Left lung (tissue), 4 donors: ENCODE measurements at regions not wholly inside any gene's neighbourhood (a gene's known extent, or its start where the extent isn't known, plus 50 kb on each side); places are given as distances from the start of the nearest gene placed in this dataset.

Experiments used
- ATAC-seq: fragments of 200-7000 bp; cut with Tn5 transposase; one replicate; pipeline ENCODE4 v1.9.1; 2020; ENCODE audit warnings: moderate library complexity
- DNase-seq, 4 donors: peaks; one replicate each; pipeline ENCODE4 v3.0.0-alpha.2; 2013 to 2020
- H3K27ac ChIP-seq, 2 donors: fragments of 200-600 bp; sonication (generic) in 1 of 2; one replicate each; pipeline versions ENCODE4 v1.5.0 to v1.8.0; 2020 to 2021
- H3K27me3 ChIP-seq, 2 donors: fragments of 200-600 bp; sonication (generic) in 1 of 2; one replicate each; pipeline versions ENCODE4 v1.5.0 to v1.8.0; 2020 to 2021
- H3K36me3 ChIP-seq, 2 donors: fragments of 200-600 bp; sonication (generic) in 1 of 2; one replicate each; pipeline versions ENCODE4 v1.5.0 to v1.8.0; 2020 to 2021
- H3K4me1 ChIP-seq, 2 donors: fragments of 200-600 bp; one replicate each; pipeline ENCODE4 v1.8.0; 2021
- H3K4me3 ChIP-seq, 2 donors: fragments of 200-600 bp; sonication (generic) in 1 of 2; one replicate each; pipeline versions ENCODE4 v1.5.0 to v1.8.0; 2020 to 2021; ENCODE audit warnings: mild to moderate bottlenecking in 1 of 2
- H3K9me3 ChIP-seq, 2 donors: fragments of 200-600 bp; sonication (generic) in 1 of 2; one replicate each; pipeline versions ENCODE4 v1.5.0 to v1.8.0; 2020 to 2021
- CTCF ChIP-seq, 2 donors: fragments of 200-600 bp; sonication (generic) in 1 of 2; IDR thresholded peaks; one replicate each; pipeline versions ENCODE4 v1.5.0 to v1.8.0; 2021; ENCODE audit warnings: antibody characterized with exemption in 2 of 2
- intact Hi-C, 2 donors: fragments of 100-400 bp; cut with DNase I; formaldehyde crosslinking; loops; one replicate each; pipeline versions ENCODE4 v1.11.2 to v1.14.2; 2022
- donor health status: DM: no; HTN: yes; CAD: no.
- donor health status: DM: no; HTN: no; CAD: no.

GRCh38 chr18:46215902-46216723, 111.9 kb downstream of the HAUS1 start:
- no peak overlapping the region for H3K4me3 ChIP-seq
- intact Hi-C loops: no loop called here
- no peak for TF ChIP-seq CTCF (IDR thresholded peaks at IDR 0.05)
- DNase-seq (no peak), ATAC-seq (no peak)
- no peak overlapping the region for H3K27ac ChIP-seq
- H3K9me3 ChIP-seq: no peaks in the 10 kb centered on the region
- H3K27me3 ChIP-seq: no peaks in the 10 kb centered on the region
- H3K36me3 ChIP-seq: peaks cover 0 to 13% of the 10 kb centered on the region in 2 donors
- H3K4me1 ChIP-seq: peaks cover 0 to 13% of the 10 kb centered on the region in 2 donors

- peaks cover 0 to 13% of the 10 kb centered on the region in 2 donors for H3K36me3 ChIP-seq
- H3K4me3 ChIP-seq: no peak overlapping the region
- TF ChIP-seq CTCF (IDR thresholded peaks at IDR 0.05): no peak
- no peaks in the 10 kb centered on the region for H3K9me3 ChIP-seq
- intact Hi-C loops: no loop called here
- peaks cover 7 to 28% of the 10 kb centered on the region in 2 donors for H3K4me1 ChIP-seq
- no peaks in the 10 kb centered on the region for H3K27me3 ChIP-seq
- H3K27ac ChIP-seq: no peak overlapping the region
- DNase-seq: no peak
- no peak for ATAC-seq
These were observed 115.9 kb downstream of the HAUS1 start for GRCh38 chr18:46220116-46220515.

- intact Hi-C loops: no loop called here
- no peak overlapping the region for H3K4me3 ChIP-seq
- H3K9me3 ChIP-seq: no peaks in the 10 kb centered on the region
- peak overlapping the region in 1 of 2 donors; percentile 65 for H3K27ac ChIP-seq
- no peak for TF ChIP-seq CTCF (IDR thresholded peaks at IDR 0.05)
- no peaks in the 10 kb centered on the region for H3K27me3 ChIP-seq
- peaks cover 9 to 29% of the 10 kb centered on the region in 2 donors for H3K4me1 ChIP-seq
- ATAC-seq: no peak
- no peak for DNase-seq
- H3K36me3 ChIP-seq: no peaks in the 10 kb centered on the region
These were observed 117.9 kb downstream of the HAUS1 start for GRCh38 chr18:46222093-46222492.

GRCh38 chr18:46222710-46223360, 118.7 kb downstream of the HAUS1 start:
- Histone ChIP-seq H3K4me3 (no peak overlapping the region), H3K27ac (peak overlapping the region in 1 of 2 donors; percentile 65), H3K27me3 (no peaks in the 10 kb centered on the region), H3K4me1 (peaks cover 9 to 29% of the 10 kb centered on the region in 2 donors), H3K9me3 (no peaks in the 10 kb centered on the region), H3K36me3 (no peaks in the 10 kb centered on the region)
- ATAC-seq: no peak
- intact Hi-C loops: no loop called here
- no peak for DNase-seq
- no peak for TF ChIP-seq CTCF (IDR thresholded peaks at IDR 0.05)

- intact Hi-C loops: no loop called here
- H3K4me3 ChIP-seq: no peak overlapping the region
- peak; percentile 33 for ATAC-seq
- TF ChIP-seq CTCF (IDR thresholded peaks at IDR 0.05): no peak
- H3K27ac ChIP-seq: no peak overlapping the region
- no peaks in the 10 kb centered on the region for H3K27me3 ChIP-seq
- no peaks in the 10 kb centered on the region for H3K36me3 ChIP-seq
- no peaks in the 10 kb centered on the region for H3K9me3 ChIP-seq
- DNase-seq: no peak
- H3K4me1 ChIP-seq: peaks cover 9 to 29% of the 10 kb centered on the region in 2 donors
These were observed 120.1 kb downstream of the HAUS1 start for GRCh38 chr18:46224181-46224775.
